Neural cell (in vitro differentiated cells): ENCODE measurements at regions not wholly inside any gene's neighbourhood (a gene's known extent, or its start where the extent isn't known, plus 50 kb on each side); places are given as distances from the start of the nearest gene placed in this dataset.

Experiments used
- CTCF ChIP-seq: fragments of 450-650 bp; IDR thresholded peaks from 2 replicates; pipeline ENCODE4 v1.5.1; 2014; ENCODE audit warnings: antibody characterized with exemption, mild to moderate bottlenecking, moderate library complexity; ENCODE audit not compliant: poor library complexity, severe bottlenecking
- EP300 ChIP-seq: fragments of 450-650 bp; conservative IDR thresholded peaks from 2 replicates; pipeline ENCODE4 v1.6.1; 2014; ENCODE audit warnings: antibody characterized with exemption, mild to moderate bottlenecking, moderate library complexity; ENCODE audit not compliant: poor library complexity, severe bottlenecking
- EZH2 ChIP-seq: fragments of 200-600, 300-800 bp; shearing (Covaris generic), sonication (generic); IDR thresholded peaks from 2 replicates; pipeline ENCODE4 v1.6.1; 2014; ENCODE audit warnings: antibody characterized with exemption, low read length, borderline replicate concordance, mild to moderate bottlenecking; ENCODE audit not compliant: insufficient read depth, poor library complexity, severe bottlenecking
- POLR2AphosphoS5 ChIP-seq: IDR thresholded peaks from 2 replicates; pipeline ENCODE4 v1.6.1; 2012
- RAD21 ChIP-seq: fragments of 450-650 bp; conservative IDR thresholded peaks from 2 replicates; pipeline ENCODE4 v1.6.1; 2014; ENCODE audit warnings: antibody characterized with exemption, mild to moderate bottlenecking, moderate library complexity
- REST ChIP-seq: IDR thresholded peaks from 2 replicates; pipeline ENCODE4 v1.6.1; 2012; ENCODE audit warnings: borderline replicate concordance
- SMC3 ChIP-seq: fragments of 450-650 bp; conservative IDR thresholded peaks from 2 replicates; pipeline ENCODE4 v1.6.1; 2014; ENCODE audit warnings: antibody characterized with exemption, mild to moderate bottlenecking, moderate library complexity; ENCODE audit not compliant: poor library complexity

- TF ChIP-seq CTCF (no peak), REST (no peak), SMC3 (no peak), RAD21 (no peak), EP300 (no peak), POLR2AphosphoS5 (no peak), EZH2 (no peak)
Measured at GRCh38 chr1:14366091-14367018, 232.1 kb upstream of the KAZN start.
